Prostate gland (tissue), 2 donors: ENCODE measurements at regions not wholly inside any gene's neighbourhood (a gene's known extent, or its start where the extent isn't known, plus 50 kb on each side); places are given as distances from the start of the nearest gene placed in this dataset.

Source experiments
- DNase-seq: peaks from one replicate; pipeline ENCODE4 v3.0.0-alpha.2; 2019; ENCODE audit warnings: low spot score
- H3K27ac ChIP-seq, 2 donors: fragments of 200-600 bp; sonication (generic); 2 replicates each; pipeline ENCODE4 v1.5.1; 2017 to 2019
- H3K27me3 ChIP-seq: fragments of 200-600 bp; sonication (generic); replicated peaks from 2 replicates; pipeline ENCODE4 v1.5.1; 2019; ENCODE audit not compliant: insufficient read depth
- H3K36me3 ChIP-seq, 2 donors: fragments of 200-600 bp; sonication (generic); 1 replicate in 1 of 2; 2 replicates in 1 of 2; pipeline versions ENCODE4 v1.5.1 to v1.8.1; 2017 to 2019
- H3K4me1 ChIP-seq: fragments of 200-600 bp; sonication (generic); replicated peaks from 2 replicates; pipeline ENCODE4 v1.5.1; 2019
- H3K4me3 ChIP-seq, 2 donors: fragments of 200-600 bp; sonication (generic); 2 replicates each; pipeline ENCODE4 v1.5.1; 2017 to 2019
- H3K9me3 ChIP-seq: fragments of 200-600 bp; sonication (generic); 2 replicates; pipeline ENCODE4 v1.5.1; 2017
- CTCF ChIP-seq, 4 experiments: fragments of 200-600 bp in 2 of 4; fragments of 450-650 bp in 2 of 4; sonication (generic) in 2 of 4; IDR thresholded peaks; 1 replicate in 3 of 4; 2 replicates in 1 of 4; pipeline ENCODE4 v1.5.1; 2016 to 2019; ENCODE audit warnings: antibody characterized with exemption in 4 of 4, mild to moderate bottlenecking in 2 of 4, moderate library complexity in 2 of 4
- POLR2A ChIP-seq: fragments of 450-650 bp; IDR thresholded peaks from one replicate; pipeline ENCODE4 v1.6.1; 2016; ENCODE audit warnings: antibody characterized with exemption, mild to moderate bottlenecking
- POLR2AphosphoS5 ChIP-seq: sonication (generic); formaldehyde crosslinking; IDR thresholded peaks from one replicate; pipeline ENCODE4 v1.6.1; 2017; ENCODE audit warnings: antibody characterized with exemption
- WGBS: methylation state at CpG from one replicate; pipeline ENCODE4 v1.1.5; 2018; 5-methylcytosine and 5-hydroxymethylcytosine counted together
- intact Hi-C: fragments of 100-400 bp; cut with DNase I; formaldehyde crosslinking; loops from one replicate; pipeline ENCODE4 v1.14.2; 2022

- intact Hi-C loops = no loop called here
- DNase-seq = no peak
- no peak for TF ChIP-seq POLR2A
- no peak for TF ChIP-seq POLR2AphosphoS5
These were observed 852.8 kb upstream of the CTNND2 start for GRCh38 chr5:12757035-12757434.

DNA sequence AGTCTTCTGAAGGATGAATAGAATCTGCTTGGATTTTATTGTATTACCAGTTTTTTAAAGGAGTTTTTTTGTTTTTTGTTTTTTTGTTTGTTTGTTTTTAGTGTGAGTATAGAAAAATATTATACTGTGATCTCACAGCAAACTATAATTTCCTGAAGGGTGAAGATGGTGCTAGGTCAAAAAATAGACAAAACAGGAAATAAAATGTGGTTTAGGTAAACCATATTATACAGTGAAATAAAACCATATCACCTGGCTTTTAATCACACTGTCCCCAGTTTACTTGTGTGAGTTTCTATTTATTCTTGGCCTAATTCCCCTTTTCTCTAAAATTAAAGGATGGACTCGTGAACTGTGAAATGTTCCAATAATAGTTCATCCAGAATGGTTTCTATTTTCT is 841.3 kb upstream of the CTNND2 start:
- no peak overlapping the region for H3K4me3 ChIP-seq
- WGBS = 73% methylated on average over 1 of the region's 1 CpG

More at GRCh38 chr5:12757035-12757434, 852.8 kb upstream of the CTNND2 start:
- Histone ChIP-seq H3K9me3 (no peaks in the 10 kb centered on the region), H3K36me3 (no peaks in the 10 kb centered on the region), H3K27me3 (no peaks in the 10 kb centered on the region), H3K4me3 (no peak overlapping the region), H3K27ac (no peak overlapping the region), H3K4me1 (no peaks in the 10 kb centered on the region)

GRCh38 chr5:12743582-12743981 is 839.3 kb upstream of the CTNND2 start:
- Histone ChIP-seq H3K9me3 (no peaks in the 10 kb centered on the region), H3K27me3 (no peaks in the 10 kb centered on the region), H3K4me1 (no peaks in the 10 kb centered on the region), H3K4me3 (no peak overlapping the region), H3K27ac (no peak overlapping the region), H3K36me3 (no peaks in the 10 kb centered on the region)
- intact Hi-C loops = no loop called here
- TF ChIP-seq POLR2AphosphoS5 (no peak), CTCF (IDR thresholded peaks at IDR 0.05) (no peak), POLR2A (no peak)
- DNase-seq = no peak
- 91% methylated on average over 9 of the region's 9 CpGs for WGBS

More for the DNA sequence above, 841.3 kb upstream of the CTNND2 start:
- H3K36me3 ChIP-seq = no peaks in the 10 kb centered on the region
- TF ChIP-seq POLR2AphosphoS5 = no peak
- no peak for TF ChIP-seq CTCF (IDR thresholded peaks at IDR 0.05)
- no peak for TF ChIP-seq POLR2A
- no peaks in the 10 kb centered on the region for H3K9me3 ChIP-seq
- no peaks in the 10 kb centered on the region for H3K4me1 ChIP-seq
- no peak overlapping the region for H3K27ac ChIP-seq
- H3K27me3 ChIP-seq = no peaks in the 10 kb centered on the region
- intact Hi-C loops = no loop called here
- no peak for DNase-seq

DNA sequence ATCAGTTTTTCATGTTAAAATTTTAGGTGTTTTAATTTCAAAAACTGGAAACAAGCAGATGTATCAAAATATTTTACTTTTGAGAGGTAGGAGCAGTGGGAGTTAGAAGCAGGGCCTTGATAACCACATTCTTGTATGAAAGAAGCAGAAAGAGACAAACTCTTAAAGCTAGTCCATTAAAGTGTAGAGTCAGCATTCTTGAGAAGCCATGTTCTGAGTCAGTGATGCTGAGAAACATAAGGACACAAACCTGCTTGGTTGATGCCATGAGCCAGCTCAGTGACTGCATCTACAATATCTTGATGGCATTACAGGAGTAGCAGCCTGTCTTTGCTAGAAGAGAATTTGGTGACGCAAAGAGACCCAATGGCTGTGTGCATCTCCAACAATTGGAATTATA is 826.1 kb upstream of the CTNND2 start:
- Histone ChIP-seq H3K27me3 (no peaks in the 10 kb centered on the region), H3K4me1 (no peaks in the 10 kb centered on the region), H3K9me3 (no peaks in the 10 kb centered on the region), H3K4me3 (no peak overlapping the region), H3K36me3 (no peaks in the 10 kb centered on the region), H3K27ac (no peak overlapping the region)
- DNase-seq = no peak
- no peak for TF ChIP-seq POLR2A
- TF ChIP-seq POLR2AphosphoS5 = no peak
- TF ChIP-seq CTCF (IDR thresholded peaks at IDR 0.05) = no peak
- intact Hi-C loops = no loop called here
- WGBS = 100% methylated on average over 1 of the region's 1 CpG

DNA sequence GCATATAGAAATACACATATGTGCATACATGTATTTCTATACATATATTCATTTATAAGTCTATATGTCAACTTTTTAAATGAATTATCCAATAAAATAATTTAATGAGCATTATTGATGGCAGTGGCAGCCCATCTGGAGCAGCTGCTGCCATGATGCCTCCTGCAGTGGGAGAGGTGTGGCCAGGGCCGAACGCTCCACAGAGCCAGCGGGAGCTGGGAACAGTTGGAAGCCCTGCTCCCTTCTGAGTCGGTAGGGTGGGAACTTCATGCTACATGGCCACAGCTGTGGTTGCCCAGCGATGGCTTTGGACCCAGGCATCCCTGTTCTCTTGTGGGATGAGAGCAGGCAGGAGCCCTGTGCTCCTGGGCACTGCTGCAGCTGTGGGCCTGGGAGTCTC is 812.4 kb upstream of the CTNND2 start:
- intact Hi-C loops = no loop called here
- TF ChIP-seq CTCF (IDR thresholded peaks at IDR 0.05) (no peak), POLR2A (no peak), POLR2AphosphoS5 (no peak)

More for the DNA sequence above, 812.4 kb upstream of the CTNND2 start:
- Histone ChIP-seq H3K36me3 (no peaks in the 10 kb centered on the region), H3K4me1 (no peaks in the 10 kb centered on the region), H3K27ac (no peak overlapping the region), H3K4me3 (no peak overlapping the region), H3K27me3 (no peaks in the 10 kb centered on the region), H3K9me3 (no peaks in the 10 kb centered on the region)
- DNase-seq = no peak
- 95% methylated on average over 5 of the region's 5 CpGs for WGBS
